ENCODE measurements at regions not wholly inside any gene's neighbourhood (a gene's known extent, or its start where the extent isn't known, plus 50 kb on each side); places are given as distances from the start of the nearest gene placed in this dataset.

DNA sequence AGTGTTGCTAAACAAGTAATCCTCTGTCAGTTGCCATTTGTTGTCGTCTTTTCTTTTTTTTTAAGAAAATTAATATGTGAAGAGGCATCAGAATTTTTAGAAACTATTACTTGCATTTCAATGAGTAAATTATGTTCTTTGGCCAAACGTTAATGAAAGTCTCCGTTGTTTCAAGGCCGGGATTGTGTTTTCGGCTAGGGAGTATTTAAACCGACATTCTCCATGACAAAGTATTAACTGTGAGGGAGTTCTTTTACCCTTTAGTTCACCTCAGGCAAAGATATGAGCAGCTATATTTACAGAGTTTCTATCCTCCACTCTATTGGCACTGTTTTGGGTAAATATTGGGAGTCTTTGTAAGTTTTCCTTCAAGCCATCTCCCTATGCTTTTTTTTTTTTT lies 668.9 kb downstream of the METTL15 start:
- TF ChIP-seq, protein P1, sequence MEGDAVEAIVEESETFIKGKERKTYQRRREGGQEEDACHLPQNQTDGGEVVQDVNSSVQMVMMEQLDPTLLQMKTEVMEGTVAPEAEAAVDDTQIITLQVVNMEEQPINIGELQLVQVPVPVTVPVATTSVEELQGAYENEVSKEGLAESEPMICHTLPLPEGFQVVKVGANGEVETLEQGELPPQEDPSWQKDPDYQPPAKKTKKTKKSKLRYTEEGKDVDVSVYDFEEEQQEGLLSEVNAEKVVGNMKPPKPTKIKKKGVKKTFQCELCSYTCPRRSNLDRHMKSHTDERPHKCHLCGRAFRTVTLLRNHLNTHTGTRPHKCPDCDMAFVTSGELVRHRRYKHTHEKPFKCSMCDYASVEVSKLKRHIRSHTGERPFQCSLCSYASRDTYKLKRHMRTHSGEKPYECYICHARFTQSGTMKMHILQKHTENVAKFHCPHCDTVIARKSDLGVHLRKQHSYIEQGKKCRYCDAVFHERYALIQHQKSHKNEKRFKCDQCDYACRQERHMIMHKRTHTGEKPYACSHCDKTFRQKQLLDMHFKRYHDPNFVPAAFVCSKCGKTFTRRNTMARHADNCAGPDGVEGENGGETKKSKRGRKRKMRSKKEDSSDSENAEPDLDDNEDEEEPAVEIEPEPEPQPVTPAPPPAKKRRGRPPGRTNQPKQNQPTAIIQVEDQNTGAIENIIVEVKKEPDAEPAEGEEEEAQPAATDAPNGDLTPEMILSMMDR (IDR thresholded peaks at IDR 0.05), result no peak
- TF ChIP-seq POLR2A (IDR thresholded peaks at IDR 0.05), result no peak

Data from thyroid gland (tissue), 4 donors.